GM12878 (cell line): ENCODE measurements at regions not wholly inside any gene's neighbourhood (a gene's known extent, or its start where the extent isn't known, plus 50 kb on each side); places are given as distances from the start of the nearest gene placed in this dataset.

Source experiments
- E2F8 ChIP-seq: fragments of 450-650 bp; IDR thresholded peaks from 2 replicates; pipeline ENCODE4 v1.6.1; 2018; ENCODE audit warnings: mild to moderate bottlenecking, low read depth, moderate library complexity; ENCODE audit not compliant: partially characterized antibody
- EP300 ChIP-seq, 2 experiments: fragments of 150-350 bp in 1 of 2; IDR thresholded peaks; 2 replicates each; pipeline ENCODE4 v1.6.1; 2011 to 2012; ENCODE audit warnings: low read depth in 2 of 2, low read length in 2 of 2, borderline replicate concordance in 1 of 2, improper control_type of control experiment in 1 of 2, inconsistent platforms in 1 of 2; ENCODE audit not compliant: control insufficient read depth in 1 of 2
- IRF5 ChIP-seq: fragments of 450-650 bp; IDR thresholded peaks from 2 replicates; pipeline ENCODE4 v1.6.1; 2017; ENCODE audit warnings: borderline replicate concordance
- LARP7 ChIP-seq: fragments of 450-650 bp; IDR thresholded peaks from 2 replicates; pipeline ENCODE4 v1.6.1; 2017; ENCODE audit warnings: mild to moderate bottlenecking
- MLLT1 ChIP-seq: fragments of 450-650 bp; IDR thresholded peaks from 2 replicates; pipeline ENCODE4 v1.6.1; 2016; ENCODE audit warnings: mild to moderate bottlenecking
- RAD21 ChIP-seq: IDR thresholded peaks from 2 replicates; pipeline ENCODE4 v1.6.1; 2011; ENCODE audit warnings: mild to moderate bottlenecking, low read depth, low read length, moderate library complexity; ENCODE audit not compliant: insufficient read depth
- ZNF384 ChIP-seq: IDR thresholded peaks from 2 replicates; pipeline ENCODE4 v1.6.1; 2012; ENCODE audit warnings: low read depth, mild to moderate bottlenecking, low read length, improper control_type of control experiment, borderline replicate concordance

- TF ChIP-seq E2F8 (no peak), ZNF384 (no peak), RAD21 (no peak), IRF5 (no peak), MLLT1 (no peak), EP300 (IDR thresholded peaks at IDR 0.05; ENCODE audit: borderline replicate concordance in 1 of 2, control insufficient read depth in 1 of 2, low read depth in 2 of 2, low read length in 2 of 2) (no peak), LARP7 (no peak)
Observed at GRCh38 chr18:14974576-14974975, 226.6 kb downstream of the ANKRD30B start (continued).
